Fibroblast of the aortic adventitia (primary cell): ENCODE measurements at regions not wholly inside any gene's neighbourhood (a gene's known extent, or its start where the extent isn't known, plus 50 kb on each side); places are given as distances from the start of the nearest gene placed in this dataset.

Experiments used
- DNase-seq: peaks from one replicate; pipeline ENCODE4 v3.0.0-alpha.2; 2010; ENCODE audit warnings: low read depth
- H3K4me3 ChIP-seq: 2 replicates; pipeline ENCODE4 v1.5.1; 2011; ENCODE audit warnings: low read depth, mild to moderate bottlenecking, control low read depth, low read length, moderate library complexity
- CTCF ChIP-seq: IDR thresholded peaks from 2 replicates; pipeline ENCODE4 v1.5.1; 2011; ENCODE audit warnings: mild to moderate bottlenecking, low read length, control low read depth, inconsistent platforms; ENCODE audit not compliant: insufficient read depth

GRCh38 chr1:81030441-81030840 is 770.3 kb upstream of the ADGRL2 start:
- DNase-seq: no peak
- TF ChIP-seq CTCF: no peak
- no peak overlapping the region for H3K4me3 ChIP-seq

GRCh38 chr1:81029266-81029665 is 771.5 kb upstream of the ADGRL2 start:
- H3K4me3 ChIP-seq: no peak overlapping the region
- no peak for DNase-seq
- no peak for TF ChIP-seq CTCF

- no peak for TF ChIP-seq CTCF
- DNase-seq: no peak
- no peak overlapping the region for H3K4me3 ChIP-seq
Measured at GRCh38 chr1:81023187-81023724, 777.5 kb upstream of the ADGRL2 start.

GRCh38 chr1:81021134-81021533 is 779.6 kb upstream of the ADGRL2 start:
- peak; percentile 36 for DNase-seq
- peak; percentile 54 for TF ChIP-seq CTCF
- H3K4me3 ChIP-seq: no peak overlapping the region

- DNase-seq: no peak
- no peak overlapping the region for H3K4me3 ChIP-seq
- no peak for TF ChIP-seq CTCF
Measured at GRCh38 chr1:81020506-81020905, 780.2 kb upstream of the ADGRL2 start.

GRCh38 chr1:81010126-81010525 is 790.6 kb upstream of the ADGRL2 start:
- no peak for DNase-seq
- TF ChIP-seq CTCF: no peak
- H3K4me3 ChIP-seq: no peak overlapping the region

- DNase-seq: no peak
- TF ChIP-seq CTCF: no peak
- no peak overlapping the region for H3K4me3 ChIP-seq
Measured at GRCh38 chr1:81008293-81008692, 792.4 kb upstream of the ADGRL2 start.
